ENCODE measurements at regions not wholly inside any gene's neighbourhood (a gene's known extent, or its start where the extent isn't known, plus 50 kb on each side); places are given as distances from the start of the nearest gene placed in this dataset.

- TF ChIP-seq CTCF (IDR thresholded peaks at IDR 0.05) (no peak), POLR2A (IDR thresholded peaks at IDR 0.05) (no peak)
Observed at GRCh38 chr5:6829150-6829784, 116.0 kb downstream of the TENT4A start.
